ENCODE measurements at regions not wholly inside any gene's neighbourhood (a gene's known extent, or its start where the extent isn't known, plus 50 kb on each side); places are given as distances from the start of the nearest gene placed in this dataset.

- H2AFZ ChIP-seq (ENCODE audit: low read depth, low read length, poor library complexity, severe bottlenecking) = no peak overlapping the region
- H3K4me2 ChIP-seq (ENCODE audit: low read length) = no peak overlapping the region
- intact Hi-C loops (cut with micrococcal nuclease) = no loop called here
- no peaks in the 10 kb centered on the region for H3K79me2 ChIP-seq (ENCODE audit: insufficient read depth, low read length)
- ATAC-seq (no peak), DNase-seq (ENCODE audit: low read depth, low spot score) (no peak)
- no peaks in the 10 kb centered on the region for H3K27me3 ChIP-seq (ENCODE audit: insufficient read depth, low read length)
- no peaks in the 10 kb centered on the region for H3K9me2 ChIP-seq (ENCODE audit: insufficient read depth)
- H3K4me3 ChIP-seq (replicated peaks in 1 of 2; ENCODE audit: low read depth in 1 of 2, low read length in 2 of 2) = no peak overlapping the region
- no peak overlapping the region for H3K27ac ChIP-seq (ENCODE audit: low read depth, low read length)
- BruUV-seq (replicated peaks) = no TSS peak
- no peak overlapping the region for H3K9ac ChIP-seq (ENCODE audit: low read length)
- TF ChIP-seq FOSL1 (IDR thresholded peaks at IDR 0.05; ENCODE audit: low read depth) = no peak
- TF ChIP-seq CEBPB (IDR thresholded peaks at IDR 0.05; ENCODE audit: low read depth) = no peak
- TF ChIP-seq ZFX (IDR thresholded peaks at IDR 0.05) = no peak
- TF ChIP-seq EZH2phosphoT487 (IDR thresholded peaks at IDR 0.05; ENCODE audit: borderline replicate concordance) = no peak
- TF ChIP-seq ATF3 (IDR thresholded peaks at IDR 0.05) = no peak
- TF ChIP-seq, protein P1, sequence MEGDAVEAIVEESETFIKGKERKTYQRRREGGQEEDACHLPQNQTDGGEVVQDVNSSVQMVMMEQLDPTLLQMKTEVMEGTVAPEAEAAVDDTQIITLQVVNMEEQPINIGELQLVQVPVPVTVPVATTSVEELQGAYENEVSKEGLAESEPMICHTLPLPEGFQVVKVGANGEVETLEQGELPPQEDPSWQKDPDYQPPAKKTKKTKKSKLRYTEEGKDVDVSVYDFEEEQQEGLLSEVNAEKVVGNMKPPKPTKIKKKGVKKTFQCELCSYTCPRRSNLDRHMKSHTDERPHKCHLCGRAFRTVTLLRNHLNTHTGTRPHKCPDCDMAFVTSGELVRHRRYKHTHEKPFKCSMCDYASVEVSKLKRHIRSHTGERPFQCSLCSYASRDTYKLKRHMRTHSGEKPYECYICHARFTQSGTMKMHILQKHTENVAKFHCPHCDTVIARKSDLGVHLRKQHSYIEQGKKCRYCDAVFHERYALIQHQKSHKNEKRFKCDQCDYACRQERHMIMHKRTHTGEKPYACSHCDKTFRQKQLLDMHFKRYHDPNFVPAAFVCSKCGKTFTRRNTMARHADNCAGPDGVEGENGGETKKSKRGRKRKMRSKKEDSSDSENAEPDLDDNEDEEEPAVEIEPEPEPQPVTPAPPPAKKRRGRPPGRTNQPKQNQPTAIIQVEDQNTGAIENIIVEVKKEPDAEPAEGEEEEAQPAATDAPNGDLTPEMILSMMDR (IDR thresholded peaks at IDR 0.05 in 2 of 3, conservative IDR thresholded peaks at IDR 0.05 in 1 of 3; ENCODE audit: borderline replicate concordance in 1 of 3, insufficient read depth in 1 of 3, low read depth in 2 of 3, low read length in 2 of 3) = no peak
- TF ChIP-seq TCF7L2 (IDR thresholded peaks at IDR 0.05; ENCODE audit: borderline replicate concordance, extremely low read depth, insufficient read depth, insufficient read length) = no peak
- no peak for TF ChIP-seq CBX3 (IDR thresholded peaks at IDR 0.05; ENCODE audit: low read depth)
- TF ChIP-seq RAD21 (IDR thresholded peaks at IDR 0.05; ENCODE audit: low read depth) = no peak
- TF ChIP-seq, protein P2, sequence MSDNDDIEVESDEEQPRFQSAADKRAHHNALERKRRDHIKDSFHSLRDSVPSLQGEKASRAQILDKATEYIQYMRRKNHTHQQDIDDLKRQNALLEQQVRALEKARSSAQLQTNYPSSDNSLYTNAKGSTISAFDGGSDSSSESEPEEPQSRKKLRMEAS (IDR thresholded peaks at IDR 0.05) = no peak
- no peak for TF ChIP-seq SIN3A (IDR thresholded peaks at IDR 0.05; ENCODE audit: low read depth)
- no peak for TF ChIP-seq SP1 (IDR thresholded peaks at IDR 0.05; ENCODE audit: low read depth)
- TF ChIP-seq ELF1 (IDR thresholded peaks at IDR 0.05; ENCODE audit: borderline replicate concordance, low read depth) = no peak
- TF ChIP-seq EGR1 (IDR thresholded peaks at IDR 0.05; ENCODE audit: low read depth) = no peak
- ChIA-PET RAD21 (ENCODE audit: low non-redundant PET in 1 of 2, low total read pairs in 2 of 2, uncharacterized antibody in 2 of 2, unreplicated experiment in 2 of 2) (no interaction called here), POLR2A (no interaction called here), CTCF (no interaction called here)
- no peaks in the 10 kb centered on the region for H3K4me1 ChIP-seq (ENCODE audit: control insufficient read depth in 1 of 2, insufficient read depth in 2 of 2, low read length in 2 of 2)
- peaks cover 26 to 46% of the 10 kb centered on the region in 2 experiments; a peak in 2 of 4 replicates for H3K9me3 ChIP-seq (ENCODE audit: control insufficient read depth in 1 of 2, insufficient read depth in 1 of 2, low read depth in 1 of 2, low read length in 2 of 2)
- H4K20me1 ChIP-seq (ENCODE audit: insufficient read depth) = no peaks in the 10 kb centered on the region
- no peaks in the 10 kb centered on the region for H3K36me3 ChIP-seq (ENCODE audit: control insufficient read depth in 1 of 2, insufficient read depth in 2 of 2, low read length in 2 of 2)
Observed at GRCh38 chr10:108000365-108000764, 835.9 kb upstream of the SORCS1 start.

Measured in HCT116 (cell line).